HG03439 (cell line): ENCODE measurements at regions not wholly inside any gene's neighbourhood (a gene's known extent, or its start where the extent isn't known, plus 50 kb on each side); places are given as distances from the start of the nearest gene placed in this dataset.

ENCODE experiments used
- ATAC-seq: cut with Tn5 transposase; IDR thresholded peaks from one replicate; pipeline ENCODE4 v1.9.1; 2021; ENCODE audit warnings: mild to moderate bottlenecking, moderate library complexity; ENCODE audit not compliant: unreplicated experiment

- ATAC-seq = no peak
Observed at GRCh38 chr10:124346831-124347230, 71.9 kb downstream of the OAT start.

GRCh38 chr10:124345521-124345920 lies 73.2 kb downstream of the OAT start:
- no peak for ATAC-seq

- no peak for ATAC-seq
Observed at GRCh38 chr10:124344931-124345330, 73.8 kb downstream of the OAT start.

- ATAC-seq = no peak
Observed at GRCh38 chr10:124344266-124344590, 74.5 kb downstream of the OAT start.

GRCh38 chr10:124343351-124344265 lies 75.1 kb downstream of the OAT start:
- no peak for ATAC-seq

- no peak for ATAC-seq
Observed at GRCh38 chr10:124342821-124343170, 75.9 kb downstream of the OAT start.

- no peak for ATAC-seq
Observed at GRCh38 chr10:124342136-124342820, 76.4 kb downstream of the OAT start.

GRCh38 chr10:124341768-124342135 lies 77.0 kb downstream of the OAT start:
- ATAC-seq = no peak

- no peak for ATAC-seq
Observed at GRCh38 chr10:124340033-124340760, 78.5 kb downstream of the OAT start.

GRCh38 chr10:124339119-124340032 lies 79.3 kb downstream of the OAT start:
- no peak for ATAC-seq

- ATAC-seq = no peak
Observed at GRCh38 chr10:124338276-124338925, 80.3 kb downstream of the OAT start.

- ATAC-seq = no peak
Observed at GRCh38 chr10:124336186-124336585, 82.5 kb downstream of the OAT start.

GRCh38 chr10:124333931-124334330 lies 84.8 kb downstream of the OAT start:
- ATAC-seq = no peak

- ATAC-seq = no peak
Observed at GRCh38 chr10:124332426-124332825, 86.3 kb downstream of the OAT start.

- no peak for ATAC-seq
Observed at GRCh38 chr10:124329941-124330340, 88.8 kb downstream of the OAT start.

GRCh38 chr10:124329362-124329761 lies 89.4 kb downstream of the OAT start:
- ATAC-seq = no peak

- no peak for ATAC-seq
Observed at GRCh38 chr10:124328477-124329220, 90.1 kb downstream of the OAT start.

- no peak for ATAC-seq
Observed at GRCh38 chr10:124325998-124326636, 92.6 kb downstream of the OAT start.

- ATAC-seq = no peak
Observed at GRCh38 chr10:124325633-124325914, 93.1 kb downstream of the OAT start.
